Occipital lobe (tissue), 1 donor: ENCODE measurements at regions not wholly inside any gene's neighbourhood (a gene's known extent, or its start where the extent isn't known, plus 50 kb on each side); places are given as distances from the start of the nearest gene placed in this dataset.

Source experiments
- DNase-seq: peaks from one replicate; lab custom pipeline; 2025; lab: John Stamatoyannopoulos, UW

- no peak for DNase-seq
Measured at GRCh38 chr1:55828044-55828443, 612.9 kb upstream of the USP24 start.

- no peak for DNase-seq
Measured at GRCh38 chr1:55827350-55827749, 612.2 kb upstream of the USP24 start.

- DNase-seq: no peak
Measured at GRCh38 chr1:55826381-55827080, 611.4 kb upstream of the USP24 start.

GRCh38 chr1:55825461-55825860 is 610.3 kb upstream of the USP24 start:
- no peak for DNase-seq

- DNase-seq: no peak
Measured at GRCh38 chr1:55824251-55824640, 609.1 kb upstream of the USP24 start.

GRCh38 chr1:55823541-55824250 is 608.5 kb upstream of the USP24 start:
- DNase-seq: no peak

- no peak for DNase-seq
Measured at GRCh38 chr1:55822891-55823290, 607.7 kb upstream of the USP24 start.

GRCh38 chr1:55821234-55821633 is 606.1 kb upstream of the USP24 start:
- no peak for DNase-seq

GRCh38 chr1:55820501-55820900 is 605.3 kb upstream of the USP24 start:
- no peak for DNase-seq

GRCh38 chr1:55819011-55819410 is 603.8 kb upstream of the USP24 start:
- DNase-seq: no peak

- no peak for DNase-seq
Measured at GRCh38 chr1:55816456-55817426, 601.6 kb upstream of the USP24 start.

- no peak for DNase-seq
Measured at GRCh38 chr1:55815745-55816455, 600.7 kb upstream of the USP24 start.

- DNase-seq: no peak
Measured at GRCh38 chr1:55814967-55815366, 599.8 kb upstream of the USP24 start.

GRCh38 chr1:55813618-55814017 is 598.5 kb upstream of the USP24 start:
- no peak for DNase-seq

- DNase-seq: no peak
Measured at GRCh38 chr1:55812281-55812680, 597.1 kb upstream of the USP24 start.

GRCh38 chr1:55808263-55808662 is 593.1 kb upstream of the USP24 start:
- DNase-seq: no peak

- no peak for DNase-seq
Measured at GRCh38 chr1:55803429-55803828, 588.3 kb upstream of the USP24 start.

GRCh38 chr1:55801481-55801880 is 586.3 kb upstream of the USP24 start:
- DNase-seq: no peak

GRCh38 chr1:55800503-55800902 is 585.3 kb upstream of the USP24 start:
- DNase-seq: no peak

- no peak for DNase-seq
Measured at GRCh38 chr1:55793856-55794255, 578.7 kb upstream of the USP24 start.

GRCh38 chr1:55792870-55793269 is 577.7 kb upstream of the USP24 start:
- no peak for DNase-seq
